ENCODE measurements at regions not wholly inside any gene's neighbourhood (a gene's known extent, or its start where the extent isn't known, plus 50 kb on each side); places are given as distances from the start of the nearest gene placed in this dataset.

- TF ChIP-seq POLR2A (IDR thresholded peaks at IDR 0.05) (no peak), POLR2AphosphoS5 (IDR thresholded peaks at IDR 0.05) (no peak), EP300 (IDR thresholded peaks at IDR 0.05) (no peak), CTCF (IDR thresholded peaks at IDR 0.05) (no peak)
- ATAC-seq, result no peak
- Histone ChIP-seq H3K4me1 (no peaks in the 10 kb centered on the region), H3K36me3 (no peaks in the 10 kb centered on the region), H3K9me3 (no peaks in the 10 kb centered on the region), H3K27me3 (peaks cover 66% of the 10 kb centered on the region), H3K27ac (no peak overlapping the region), H3K4me3 (no peak overlapping the region)
- 67 to 74% methylated on average over 7 to 12 of the region's 12 CpGs for WGBS, 2 donors (ENCODE audit: low coverage in 1 of 2)
Measured at GRCh38 chr17:79335456-79335855, 260.8 kb downstream of the ENGASE start.

DNA sequence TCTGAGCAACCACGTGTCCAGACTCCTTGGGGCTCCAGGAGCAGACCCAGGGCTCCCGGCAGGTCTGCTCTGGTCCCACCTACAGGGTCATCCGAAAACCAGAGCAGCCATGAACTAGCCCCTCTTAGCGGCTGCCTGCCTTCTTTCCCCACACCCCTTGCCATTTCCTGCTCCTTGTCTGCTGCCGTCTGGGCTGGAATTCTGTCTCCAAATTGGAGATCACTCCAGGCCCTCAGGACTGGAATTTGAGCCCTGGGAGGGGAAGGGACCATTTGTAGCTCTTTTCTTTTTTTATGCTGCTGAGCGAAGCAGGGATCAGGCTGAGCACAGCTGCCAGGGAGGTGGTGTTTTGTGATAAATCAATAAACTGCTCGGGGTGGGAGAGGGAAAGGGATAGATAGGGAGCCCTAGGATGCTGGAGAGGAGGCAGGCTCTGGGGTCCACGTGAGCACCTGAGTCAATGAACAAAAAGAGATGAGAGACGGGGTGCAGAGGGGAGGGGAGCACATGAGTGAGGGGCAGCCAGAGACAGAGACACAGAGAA is 257.5 kb downstream of the ENGASE start:
- Histone ChIP-seq H3K9me3 (no peaks in the 10 kb centered on the region), H3K4me3 (no peak overlapping the region), H3K27ac (no peak overlapping the region), H3K36me3 (no peaks in the 10 kb centered on the region), H3K27me3 (peaks cover 76% of the 10 kb centered on the region), H3K4me1 (no peaks in the 10 kb centered on the region)
- ATAC-seq, result no peak
- TF ChIP-seq EP300 (IDR thresholded peaks at IDR 0.05), result no peak
- no peak for TF ChIP-seq POLR2A (IDR thresholded peaks at IDR 0.05)
- TF ChIP-seq CTCF (IDR thresholded peaks at IDR 0.05), result no peak
- no peak for TF ChIP-seq POLR2AphosphoS5 (IDR thresholded peaks at IDR 0.05)
- WGBS, 2 donors (ENCODE audit: low coverage in 1 of 2), result 26 to 46% methylated on average over 3 to 8 of the region's 9 CpGs

DNA sequence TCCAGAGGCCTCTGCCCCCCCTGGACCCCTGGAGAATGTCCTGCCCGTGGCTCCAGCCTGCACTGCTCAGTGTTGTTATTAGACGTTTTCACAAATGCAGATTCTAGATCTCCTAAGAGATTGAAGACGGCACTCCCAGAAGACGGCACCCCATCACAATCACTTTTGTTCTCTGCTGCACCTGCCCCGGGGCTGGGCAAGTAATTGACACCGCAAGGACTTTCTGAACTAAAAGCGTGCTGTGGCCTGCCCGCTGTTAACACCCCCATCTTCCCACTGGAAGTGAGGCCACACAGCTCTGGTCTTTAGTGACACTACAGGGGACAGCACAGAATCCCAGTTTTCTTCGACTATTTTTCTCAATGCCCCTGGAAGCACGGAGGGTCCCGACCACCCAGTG is 256.9 kb downstream of the ENGASE start:
- Histone ChIP-seq H3K27ac (no peak overlapping the region), H3K27me3 (peaks cover 82% of the 10 kb centered on the region), H3K36me3 (no peaks in the 10 kb centered on the region), H3K9me3 (no peaks in the 10 kb centered on the region), H3K4me1 (no peaks in the 10 kb centered on the region), H3K4me3 (no peak overlapping the region)
- WGBS, 2 donors (ENCODE audit: low coverage in 1 of 2), result 62 to 85% methylated on average over 4 to 8 of the region's 11 CpGs
- no peak for TF ChIP-seq POLR2A (IDR thresholded peaks at IDR 0.05)
- no peak for TF ChIP-seq CTCF (IDR thresholded peaks at IDR 0.05)
- TF ChIP-seq POLR2AphosphoS5 (IDR thresholded peaks at IDR 0.05), result no peak
- no peak for TF ChIP-seq EP300 (IDR thresholded peaks at IDR 0.05)
- no peak for ATAC-seq

DNA sequence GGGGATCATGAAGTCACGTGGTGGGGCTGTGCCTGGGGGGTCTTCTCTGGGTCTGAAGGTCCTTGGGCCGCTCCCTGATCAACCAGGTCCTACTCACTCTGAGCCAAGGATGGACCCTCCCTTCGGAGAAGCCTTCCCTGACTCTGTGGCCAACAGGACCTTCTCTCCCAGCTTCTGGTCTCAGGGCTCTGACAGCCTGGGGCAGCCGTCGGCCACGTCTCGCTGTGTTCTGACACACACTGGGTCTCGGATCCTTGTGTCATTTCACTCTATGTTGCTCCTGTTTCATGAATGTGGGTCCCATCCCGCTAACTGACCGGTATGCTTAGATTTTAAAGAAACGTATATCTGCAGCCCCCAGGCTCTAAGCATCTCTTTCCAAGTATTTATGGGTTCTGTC is 256.1 kb downstream of the ENGASE start:
- 80% methylated on average over 1 to 9 of the region's 11 CpGs for WGBS, 2 donors (ENCODE audit: low coverage in 1 of 2)
- no peak for ATAC-seq
- H3K9me3 ChIP-seq, result no peaks in the 10 kb centered on the region
- no peak overlapping the region for H3K27ac ChIP-seq
- H3K27me3 ChIP-seq, result peaks cover 84% of the 10 kb centered on the region
- no peaks in the 10 kb centered on the region for H3K4me1 ChIP-seq
- no peak overlapping the region for H3K4me3 ChIP-seq
- TF ChIP-seq POLR2AphosphoS5 (IDR thresholded peaks at IDR 0.05) (no peak), CTCF (IDR thresholded peaks at IDR 0.05) (no peak), POLR2A (IDR thresholded peaks at IDR 0.05) (no peak), EP300 (IDR thresholded peaks at IDR 0.05) (no peak)
- no peaks in the 10 kb centered on the region for H3K36me3 ChIP-seq

DNA sequence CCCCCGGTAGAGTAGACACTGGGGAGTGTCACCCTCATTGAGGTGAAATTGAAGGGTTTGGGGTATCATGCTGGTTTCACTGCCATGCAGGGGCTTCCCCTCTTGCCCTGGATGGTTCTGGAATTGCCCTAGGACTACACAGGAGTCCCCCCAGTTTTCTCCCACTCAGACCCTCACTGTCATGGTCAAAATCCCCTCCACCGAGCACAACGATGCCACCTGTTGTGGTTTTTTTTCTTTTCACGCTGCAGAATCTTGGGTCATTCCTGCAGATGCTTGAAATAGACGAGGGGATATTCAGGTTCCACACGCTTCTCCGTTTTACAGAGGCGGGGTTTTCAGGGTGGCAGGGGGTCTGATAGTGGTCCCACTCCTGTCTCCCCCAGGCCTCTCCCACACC is 255.6 kb downstream of the ENGASE start:
- Histone ChIP-seq H3K4me1 (no peaks in the 10 kb centered on the region), H3K36me3 (no peaks in the 10 kb centered on the region), H3K9me3 (no peaks in the 10 kb centered on the region), H3K27ac (no peak overlapping the region), H3K27me3 (peaks cover 80% of the 10 kb centered on the region), H3K4me3 (no peak overlapping the region)
- ATAC-seq, result no peak
- no peak for TF ChIP-seq EP300 (IDR thresholded peaks at IDR 0.05)
- TF ChIP-seq POLR2AphosphoS5 (IDR thresholded peaks at IDR 0.05), result no peak
- TF ChIP-seq POLR2A (IDR thresholded peaks at IDR 0.05), result no peak
- TF ChIP-seq CTCF (IDR thresholded peaks at IDR 0.05), result no peak
- WGBS, 2 donors (ENCODE audit: low coverage in 1 of 2), result 79 to 100% methylated on average over 3 of the region's 8 CpGs
